ENCODE measurements at regions not wholly inside any gene's neighbourhood (a gene's known extent, or its start where the extent isn't known, plus 50 kb on each side); places are given as distances from the start of the nearest gene placed in this dataset.

DNA sequence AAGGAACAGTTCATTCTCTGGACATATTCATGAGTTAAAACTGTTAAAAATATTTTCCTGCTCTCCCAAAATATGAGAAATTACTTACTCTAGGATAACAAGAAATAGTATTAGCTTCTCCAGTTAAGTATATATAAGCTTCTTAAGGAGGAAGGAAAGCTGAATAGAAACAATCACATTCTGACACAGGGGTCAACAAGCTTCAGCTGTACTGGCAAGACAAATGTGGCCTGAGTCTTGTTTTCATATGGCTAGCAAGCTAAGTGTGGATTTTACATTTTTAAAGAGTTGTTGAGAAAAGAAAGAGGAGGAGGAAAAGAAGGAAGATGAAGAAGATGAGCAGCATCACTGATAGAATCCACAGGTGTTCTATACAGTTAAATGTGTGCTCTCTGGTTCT, 313.8 kb downstream of the ZPLD1 start:
- Histone ChIP-seq H3K27ac (replicated peaks) (no peak overlapping the region), H3K4me3 (replicated peaks; ENCODE audit: insufficient read depth, low read length) (no peak overlapping the region), H3K27me3 (ENCODE audit: insufficient read depth, poor library complexity, severe bottlenecking) (no peaks in the 10 kb centered on the region)
- DNase-seq (ENCODE audit: low read depth in 1 of 2, low spot score in 1 of 2): no peak
- no peak for TF ChIP-seq GABPA (IDR thresholded peaks at IDR 0.05; ENCODE audit: low read depth)
- no peak for TF ChIP-seq POLR2AphosphoS5 (IDR thresholded peaks at IDR 0.05; ENCODE audit: low read depth)

DNA sequence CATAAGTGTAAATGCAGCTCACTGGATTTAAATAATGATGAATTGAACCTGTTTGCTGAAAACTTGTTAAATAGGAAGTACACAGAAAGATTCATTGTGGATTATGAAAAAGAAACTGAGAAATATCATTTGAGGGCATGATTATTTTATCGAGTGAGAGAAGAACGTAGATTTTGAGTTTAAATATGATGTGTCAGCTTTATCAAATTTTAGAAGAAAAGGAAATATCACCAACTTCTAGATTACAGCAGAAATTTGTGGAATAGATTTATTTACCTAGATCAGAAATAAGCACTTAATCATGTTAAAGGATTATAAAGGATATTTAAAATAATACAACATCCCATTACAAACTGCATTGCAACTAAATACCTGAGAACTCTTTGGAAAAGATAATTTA, 315.5 kb downstream of the ZPLD1 start:
- H3K27ac ChIP-seq (replicated peaks): no peak overlapping the region
- no peak overlapping the region for H3K4me3 ChIP-seq (replicated peaks; ENCODE audit: insufficient read depth, low read length)
- no peak for DNase-seq (ENCODE audit: low read depth in 1 of 2, low spot score in 1 of 2)
- H3K27me3 ChIP-seq (ENCODE audit: insufficient read depth, poor library complexity, severe bottlenecking): no peaks in the 10 kb centered on the region
- TF ChIP-seq, protein P1, sequence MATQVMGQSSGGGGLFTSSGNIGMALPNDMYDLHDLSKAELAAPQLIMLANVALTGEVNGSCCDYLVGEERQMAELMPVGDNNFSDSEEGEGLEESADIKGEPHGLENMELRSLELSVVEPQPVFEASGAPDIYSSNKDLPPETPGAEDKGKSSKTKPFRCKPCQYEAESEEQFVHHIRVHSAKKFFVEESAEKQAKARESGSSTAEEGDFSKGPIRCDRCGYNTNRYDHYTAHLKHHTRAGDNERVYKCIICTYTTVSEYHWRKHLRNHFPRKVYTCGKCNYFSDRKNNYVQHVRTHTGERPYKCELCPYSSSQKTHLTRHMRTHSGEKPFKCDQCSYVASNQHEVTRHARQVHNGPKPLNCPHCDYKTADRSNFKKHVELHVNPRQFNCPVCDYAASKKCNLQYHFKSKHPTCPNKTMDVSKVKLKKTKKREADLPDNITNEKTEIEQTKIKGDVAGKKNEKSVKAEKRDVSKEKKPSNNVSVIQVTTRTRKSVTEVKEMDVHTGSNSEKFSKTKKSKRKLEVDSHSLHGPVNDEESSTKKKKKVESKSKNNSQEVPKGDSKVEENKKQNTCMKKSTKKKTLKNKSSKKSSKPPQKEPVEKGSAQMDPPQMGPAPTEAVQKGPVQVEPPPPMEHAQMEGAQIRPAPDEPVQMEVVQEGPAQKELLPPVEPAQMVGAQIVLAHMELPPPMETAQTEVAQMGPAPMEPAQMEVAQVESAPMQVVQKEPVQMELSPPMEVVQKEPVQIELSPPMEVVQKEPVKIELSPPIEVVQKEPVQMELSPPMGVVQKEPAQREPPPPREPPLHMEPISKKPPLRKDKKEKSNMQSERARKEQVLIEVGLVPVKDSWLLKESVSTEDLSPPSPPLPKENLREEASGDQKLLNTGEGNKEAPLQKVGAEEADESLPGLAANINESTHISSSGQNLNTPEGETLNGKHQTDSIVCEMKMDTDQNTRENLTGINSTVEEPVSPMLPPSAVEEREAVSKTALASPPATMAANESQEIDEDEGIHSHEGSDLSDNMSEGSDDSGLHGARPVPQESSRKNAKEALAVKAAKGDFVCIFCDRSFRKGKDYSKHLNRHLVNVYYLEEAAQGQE (IDR thresholded peaks at IDR 0.05; ENCODE audit: insufficient replicate concordance, low read depth): no peak
- TF ChIP-seq, protein P2, sequence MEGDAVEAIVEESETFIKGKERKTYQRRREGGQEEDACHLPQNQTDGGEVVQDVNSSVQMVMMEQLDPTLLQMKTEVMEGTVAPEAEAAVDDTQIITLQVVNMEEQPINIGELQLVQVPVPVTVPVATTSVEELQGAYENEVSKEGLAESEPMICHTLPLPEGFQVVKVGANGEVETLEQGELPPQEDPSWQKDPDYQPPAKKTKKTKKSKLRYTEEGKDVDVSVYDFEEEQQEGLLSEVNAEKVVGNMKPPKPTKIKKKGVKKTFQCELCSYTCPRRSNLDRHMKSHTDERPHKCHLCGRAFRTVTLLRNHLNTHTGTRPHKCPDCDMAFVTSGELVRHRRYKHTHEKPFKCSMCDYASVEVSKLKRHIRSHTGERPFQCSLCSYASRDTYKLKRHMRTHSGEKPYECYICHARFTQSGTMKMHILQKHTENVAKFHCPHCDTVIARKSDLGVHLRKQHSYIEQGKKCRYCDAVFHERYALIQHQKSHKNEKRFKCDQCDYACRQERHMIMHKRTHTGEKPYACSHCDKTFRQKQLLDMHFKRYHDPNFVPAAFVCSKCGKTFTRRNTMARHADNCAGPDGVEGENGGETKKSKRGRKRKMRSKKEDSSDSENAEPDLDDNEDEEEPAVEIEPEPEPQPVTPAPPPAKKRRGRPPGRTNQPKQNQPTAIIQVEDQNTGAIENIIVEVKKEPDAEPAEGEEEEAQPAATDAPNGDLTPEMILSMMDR (IDR thresholded peaks at IDR 0.05; ENCODE audit: insufficient read depth, low read length): no peak

DNA sequence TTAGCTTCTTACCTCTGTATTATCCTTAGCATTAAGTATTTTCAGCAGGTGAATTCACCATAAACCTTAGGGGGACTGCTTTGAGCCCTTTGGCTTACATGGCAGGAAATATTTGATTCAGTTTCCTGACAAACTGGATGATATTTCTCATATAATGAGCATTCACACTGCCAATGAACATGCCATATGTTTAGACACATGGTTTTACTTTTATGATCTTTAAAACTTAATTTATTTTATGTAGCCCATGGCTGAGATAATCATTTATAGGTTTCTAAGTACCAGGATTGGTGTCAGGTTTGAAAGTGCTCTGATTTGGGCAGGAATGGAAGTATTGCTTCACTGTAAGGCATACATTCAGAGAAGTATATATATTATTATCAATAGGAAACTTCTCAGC, 319.1 kb downstream of the ZPLD1 start:
- Histone ChIP-seq H3K27ac (replicated peaks) (no peak overlapping the region), H3K4me3 (replicated peaks; ENCODE audit: insufficient read depth, low read length) (no peak overlapping the region), H3K27me3 (ENCODE audit: insufficient read depth, poor library complexity, severe bottlenecking) (no peaks in the 10 kb centered on the region)
- TF ChIP-seq GABPA (IDR thresholded peaks at IDR 0.05; ENCODE audit: low read depth) (no peak), POLR2AphosphoS5 (IDR thresholded peaks at IDR 0.05; ENCODE audit: low read depth) (no peak), SPI1 (IDR thresholded peaks at IDR 0.05; ENCODE audit: borderline replicate concordance, low read depth) (no peak)
- TF ChIP-seq, protein P2 (IDR thresholded peaks at IDR 0.05; ENCODE audit: insufficient read depth, low read length): no peak
- TF ChIP-seq, protein P1 (IDR thresholded peaks at IDR 0.05; ENCODE audit: insufficient replicate concordance, low read depth): no peak
- no peak for DNase-seq (ENCODE audit: low read depth in 1 of 2, low spot score in 1 of 2)

DNA sequence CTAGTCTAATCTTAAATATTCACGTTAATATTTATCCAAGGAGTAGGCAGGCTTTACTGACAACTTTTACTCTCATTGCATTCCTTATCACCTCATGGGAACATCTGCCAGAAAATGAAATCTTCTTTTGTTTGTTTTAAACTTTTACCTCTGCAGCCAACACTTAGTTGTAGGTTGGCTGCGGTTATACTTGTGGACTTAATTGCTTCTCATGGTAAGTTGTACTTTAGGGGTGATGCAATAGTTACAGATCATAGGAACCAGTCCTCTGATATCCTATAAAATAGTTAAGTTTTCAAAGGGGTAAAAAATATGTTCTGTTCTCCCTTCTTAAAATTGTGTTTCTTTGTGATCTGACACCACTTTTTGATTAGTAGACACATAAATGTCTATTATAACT, 321.9 kb downstream of the ZPLD1 start:
- Histone ChIP-seq H3K27ac (replicated peaks) (no peak overlapping the region), H3K27me3 (ENCODE audit: insufficient read depth, poor library complexity, severe bottlenecking) (no peaks in the 10 kb centered on the region), H3K4me3 (replicated peaks; ENCODE audit: insufficient read depth, low read length) (no peak overlapping the region)
- TF ChIP-seq GABPA (IDR thresholded peaks at IDR 0.05; ENCODE audit: low read depth) (no peak), POLR2AphosphoS5 (IDR thresholded peaks at IDR 0.05; ENCODE audit: low read depth) (no peak), SPI1 (IDR thresholded peaks at IDR 0.05; ENCODE audit: borderline replicate concordance, low read depth) (no peak)
- TF ChIP-seq, protein P1 (IDR thresholded peaks at IDR 0.05; ENCODE audit: insufficient replicate concordance, low read depth): no peak
- TF ChIP-seq, protein P2 (IDR thresholded peaks at IDR 0.05; ENCODE audit: insufficient read depth, low read length): no peak
- DNase-seq (ENCODE audit: low read depth in 1 of 2, low spot score in 1 of 2): no peak

Measured in HL-60 (cell line).